ENCODE measurements at regions not wholly inside any gene's neighbourhood (a gene's known extent, or its start where the extent isn't known, plus 50 kb on each side); places are given as distances from the start of the nearest gene placed in this dataset.

DNA sequence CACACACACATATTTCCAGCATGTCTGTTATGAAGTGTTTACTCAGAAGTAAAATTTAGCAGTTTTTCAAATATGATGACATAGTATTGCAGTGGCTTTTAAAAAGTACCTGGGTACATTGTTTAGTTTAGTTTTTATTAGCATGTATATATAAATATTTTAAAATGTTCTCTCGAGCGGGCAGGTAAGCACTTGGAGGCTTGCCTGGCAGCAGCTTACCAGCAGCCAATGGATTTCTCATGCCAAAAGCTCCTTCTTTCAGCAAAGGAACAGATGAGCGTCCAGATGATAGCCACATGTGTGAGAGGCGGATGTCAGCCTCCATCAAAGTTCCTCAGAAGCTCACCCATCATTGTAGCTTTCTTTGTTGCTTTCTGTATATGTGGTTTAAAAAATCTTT is 57.2 kb upstream of the LRIG3 start:
- TF ChIP-seq, protein P1, sequence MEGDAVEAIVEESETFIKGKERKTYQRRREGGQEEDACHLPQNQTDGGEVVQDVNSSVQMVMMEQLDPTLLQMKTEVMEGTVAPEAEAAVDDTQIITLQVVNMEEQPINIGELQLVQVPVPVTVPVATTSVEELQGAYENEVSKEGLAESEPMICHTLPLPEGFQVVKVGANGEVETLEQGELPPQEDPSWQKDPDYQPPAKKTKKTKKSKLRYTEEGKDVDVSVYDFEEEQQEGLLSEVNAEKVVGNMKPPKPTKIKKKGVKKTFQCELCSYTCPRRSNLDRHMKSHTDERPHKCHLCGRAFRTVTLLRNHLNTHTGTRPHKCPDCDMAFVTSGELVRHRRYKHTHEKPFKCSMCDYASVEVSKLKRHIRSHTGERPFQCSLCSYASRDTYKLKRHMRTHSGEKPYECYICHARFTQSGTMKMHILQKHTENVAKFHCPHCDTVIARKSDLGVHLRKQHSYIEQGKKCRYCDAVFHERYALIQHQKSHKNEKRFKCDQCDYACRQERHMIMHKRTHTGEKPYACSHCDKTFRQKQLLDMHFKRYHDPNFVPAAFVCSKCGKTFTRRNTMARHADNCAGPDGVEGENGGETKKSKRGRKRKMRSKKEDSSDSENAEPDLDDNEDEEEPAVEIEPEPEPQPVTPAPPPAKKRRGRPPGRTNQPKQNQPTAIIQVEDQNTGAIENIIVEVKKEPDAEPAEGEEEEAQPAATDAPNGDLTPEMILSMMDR (CRISPR knock-in tag; IDR thresholded peaks at IDR 0.05): no peak
- no peak for TF ChIP-seq YY1 (IDR thresholded peaks at IDR 0.05; ENCODE audit: insufficient read depth, insufficient replicate concordance, low read depth, low read length)
- TF ChIP-seq POLR2G (IDR thresholded peaks at IDR 0.05; ENCODE audit: low read depth, low read length): no peak
- no peak for TF ChIP-seq MATR3 (CRISPR knock-in tag; IDR thresholded peaks at IDR 0.05)
- TF ChIP-seq RNF219 (CRISPR knock-in tag; IDR thresholded peaks at IDR 0.05): no peak
- no peak for TF ChIP-seq ZBTB43 (CRISPR knock-in tag; conservative IDR thresholded peaks at IDR 0.05)
- TF ChIP-seq ZBTB21 (CRISPR knock-in tag; IDR thresholded peaks at IDR 0.05): no peak
- no peak for TF ChIP-seq KDM6A (CRISPR knock-in tag; IDR thresholded peaks at IDR 0.05; ENCODE audit: low read depth)
- no peak for TF ChIP-seq HINFP (CRISPR knock-in tag; IDR thresholded peaks at IDR 0.05; ENCODE audit: low read depth)

All from HepG2 (cell line).